ENCODE measurements at regions not wholly inside any gene's neighbourhood (a gene's known extent, or its start where the extent isn't known, plus 50 kb on each side); places are given as distances from the start of the nearest gene placed in this dataset.

DNA sequence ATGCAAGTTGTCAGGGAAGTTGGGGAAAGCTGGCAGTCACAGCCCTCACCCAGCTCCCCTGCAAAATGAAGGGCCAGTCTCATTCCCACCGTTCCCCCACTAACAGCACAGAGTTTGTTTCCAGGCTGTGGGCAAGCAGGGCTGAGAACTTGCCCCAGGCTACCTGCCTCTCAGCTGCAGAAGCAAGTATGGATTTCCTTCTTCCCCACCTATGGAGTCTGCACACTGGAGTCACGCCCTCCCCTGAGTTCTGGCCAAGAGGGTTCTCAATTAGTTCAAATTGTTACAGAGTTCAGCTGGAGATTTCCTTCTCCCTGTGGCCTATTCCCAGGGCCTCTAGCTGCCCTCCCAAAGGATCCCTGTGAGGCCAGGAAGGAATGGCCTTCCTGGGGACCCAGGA is 90.1 kb upstream of the ATP11B start:
- in situ Hi-C loops (cut with MboI; ENCODE audit: low sequenced_read_pairs) (loop anchor here (25.0 kb wide), 1 partner anchor 684 kb away; no protein-coding TSS in a partner anchor), intact Hi-C loops (cut with micrococcal nuclease) (no loop called here), dilution Hi-C loops (cut with HindIII; ENCODE audit: low sequenced_read_pairs, unreplicated experiment) (no loop called here)
- ATAC-seq (ENCODE audit: low read depth) (no peak), DNase-seq (no peak)
- H4K5ac ChIP-seq (ENCODE audit: low read depth, low read length), result no peak overlapping the region
- H3K9me3 ChIP-seq (ENCODE audit: control insufficient read depth, insufficient read depth, low read length), result no peaks in the 10 kb centered on the region
- H4K91ac ChIP-seq (ENCODE audit: insufficient read depth, low read depth, low read length), result no peak overlapping the region
- no peaks in the 10 kb centered on the region for H3K36me3 ChIP-seq (ENCODE audit: control insufficient read depth, insufficient read depth, low read length)
- TF ChIP-seq RAD21 (IDR thresholded peaks at IDR 0.05; ENCODE audit: low read length) (no peak), CHD1 (IDR thresholded peaks at IDR 0.05; ENCODE audit: low read depth, low read length) (no peak), CEBPB (IDR thresholded peaks at IDR 0.05; ENCODE audit: low read depth, low read length) (no peak), MAFK (IDR thresholded peaks at IDR 0.05; ENCODE audit: low read depth, low read length) (no peak), MXI1 (IDR thresholded peaks at IDR 0.05; ENCODE audit: borderline replicate concordance, low read depth, low read length) (no peak), RFX5 (IDR thresholded peaks at IDR 0.05; ENCODE audit: low read depth, low read length) (no peak), SMC3 (IDR thresholded peaks at IDR 0.05; ENCODE audit: low read depth, low read length) (no peak), POLR2A (IDR thresholded peaks at IDR 0.05; ENCODE audit: low read depth, low read length) (no peak), MAZ (IDR thresholded peaks at IDR 0.05; ENCODE audit: borderline replicate concordance, low read depth, low read length) (no peak), NFE2L2 (IDR thresholded peaks at IDR 0.05; ENCODE audit: low read depth, low read length) (no peak), FOS (IDR thresholded peaks at IDR 0.05; ENCODE audit: low read depth, low read length) (no peak), BHLHE40 (IDR thresholded peaks at IDR 0.05; ENCODE audit: low read depth, low read length) (no peak), RCOR1 (IDR thresholded peaks at IDR 0.05; ENCODE audit: insufficient replicate concordance, low read length) (no peak)
- TF ChIP-seq, protein P1, sequence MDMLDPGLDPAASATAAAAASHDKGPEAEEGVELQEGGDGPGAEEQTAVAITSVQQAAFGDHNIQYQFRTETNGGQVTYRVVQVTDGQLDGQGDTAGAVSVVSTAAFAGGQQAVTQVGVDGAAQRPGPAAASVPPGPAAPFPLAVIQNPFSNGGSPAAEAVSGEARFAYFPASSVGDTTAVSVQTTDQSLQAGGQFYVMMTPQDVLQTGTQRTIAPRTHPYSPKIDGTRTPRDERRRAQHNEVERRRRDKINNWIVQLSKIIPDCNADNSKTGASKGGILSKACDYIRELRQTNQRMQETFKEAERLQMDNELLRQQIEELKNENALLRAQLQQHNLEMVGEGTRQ (IDR thresholded peaks at IDR 0.05; ENCODE audit: low read depth, low read length), result no peak
- TF ChIP-seq, protein P2, sequence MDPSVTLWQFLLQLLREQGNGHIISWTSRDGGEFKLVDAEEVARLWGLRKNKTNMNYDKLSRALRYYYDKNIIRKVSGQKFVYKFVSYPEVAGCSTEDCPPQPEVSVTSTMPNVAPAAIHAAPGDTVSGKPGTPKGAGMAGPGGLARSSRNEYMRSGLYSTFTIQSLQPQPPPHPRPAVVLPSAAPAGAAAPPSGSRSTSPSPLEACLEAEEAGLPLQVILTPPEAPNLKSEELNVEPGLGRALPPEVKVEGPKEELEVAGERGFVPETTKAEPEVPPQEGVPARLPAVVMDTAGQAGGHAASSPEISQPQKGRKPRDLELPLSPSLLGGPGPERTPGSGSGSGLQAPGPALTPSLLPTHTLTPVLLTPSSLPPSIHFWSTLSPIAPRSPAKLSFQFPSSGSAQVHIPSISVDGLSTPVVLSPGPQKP (IDR thresholded peaks at IDR 0.05; ENCODE audit: borderline replicate concordance, low read depth, low read length), result no peak
- TF ChIP-seq, protein P3, sequence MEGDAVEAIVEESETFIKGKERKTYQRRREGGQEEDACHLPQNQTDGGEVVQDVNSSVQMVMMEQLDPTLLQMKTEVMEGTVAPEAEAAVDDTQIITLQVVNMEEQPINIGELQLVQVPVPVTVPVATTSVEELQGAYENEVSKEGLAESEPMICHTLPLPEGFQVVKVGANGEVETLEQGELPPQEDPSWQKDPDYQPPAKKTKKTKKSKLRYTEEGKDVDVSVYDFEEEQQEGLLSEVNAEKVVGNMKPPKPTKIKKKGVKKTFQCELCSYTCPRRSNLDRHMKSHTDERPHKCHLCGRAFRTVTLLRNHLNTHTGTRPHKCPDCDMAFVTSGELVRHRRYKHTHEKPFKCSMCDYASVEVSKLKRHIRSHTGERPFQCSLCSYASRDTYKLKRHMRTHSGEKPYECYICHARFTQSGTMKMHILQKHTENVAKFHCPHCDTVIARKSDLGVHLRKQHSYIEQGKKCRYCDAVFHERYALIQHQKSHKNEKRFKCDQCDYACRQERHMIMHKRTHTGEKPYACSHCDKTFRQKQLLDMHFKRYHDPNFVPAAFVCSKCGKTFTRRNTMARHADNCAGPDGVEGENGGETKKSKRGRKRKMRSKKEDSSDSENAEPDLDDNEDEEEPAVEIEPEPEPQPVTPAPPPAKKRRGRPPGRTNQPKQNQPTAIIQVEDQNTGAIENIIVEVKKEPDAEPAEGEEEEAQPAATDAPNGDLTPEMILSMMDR (conservative IDR thresholded peaks at IDR 0.05; ENCODE audit: low read depth, low read length), result no peak
- H3K9me1 ChIP-seq (ENCODE audit: insufficient read depth, low read length), result no peaks in the 10 kb centered on the region
- H2BK120ac ChIP-seq (ENCODE audit: low read depth, low read length), result no peak overlapping the region
- no peak overlapping the region for H4K8ac ChIP-seq (ENCODE audit: low read depth in 2 of 2, low read length in 2 of 2)
- no peak overlapping the region for H2AK9ac ChIP-seq (replicated peaks; ENCODE audit: low read depth, low read length, poor library complexity)
- POLR2A ChIA-PET (ENCODE audit: unreplicated experiment), result no interaction called here
- H3K23ac ChIP-seq (ENCODE audit: low read depth, low read length), result no peak overlapping the region
- H3K4me2 ChIP-seq (ENCODE audit: low read depth, low read length), result no peak overlapping the region
- no peak overlapping the region for H2BK15ac ChIP-seq (ENCODE audit: low read depth, low read length)
- no peak overlapping the region for H2BK5ac ChIP-seq (ENCODE audit: low read depth, low read length, poor library complexity, severe bottlenecking)
- H3K79me1 ChIP-seq (ENCODE audit: low read depth in 1 of 2, low read length in 2 of 2), result no peaks in the 10 kb centered on the region
- H3K18ac ChIP-seq (ENCODE audit: low read depth, low read length), result no peak overlapping the region
- no peak overlapping the region for H3K56ac ChIP-seq (ENCODE audit: extremely low read depth, insufficient read depth, low read length)
- H3K14ac ChIP-seq (replicated peaks; ENCODE audit: low read depth, low read length), result no peak overlapping the region
- H2BK20ac ChIP-seq (ENCODE audit: low read depth, low read length), result no peak overlapping the region
- WGBS, 2 experiments (ENCODE audit: extremely low coverage in 2 of 2, insufficient read length in 1 of 2), result 51% methylated on average over 2 of the region's 2 CpGs; no CpG with 5 or more reads in 1 of the 2 experiments
- no peak overlapping the region for H3K4me3 ChIP-seq (ENCODE audit: insufficient read depth, low read depth, low read length)
- no peak overlapping the region for H3K27ac ChIP-seq (ENCODE audit: insufficient read depth, low read length)
- H3K4ac ChIP-seq (ENCODE audit: low read depth, low read length), result no peak overlapping the region
- CTCF ChIA-PET, result no interaction called here
- no peak overlapping the region for H2AFZ ChIP-seq (replicated peaks; ENCODE audit: low read length, poor library complexity)
- no TSS peak for BruUV-seq (replicated peaks)
- no peaks in the 10 kb centered on the region for H4K20me1 ChIP-seq (ENCODE audit: insufficient read depth, low read length)
- H3K9ac ChIP-seq (ENCODE audit: low read depth, low read length), result no peak overlapping the region
- no peak overlapping the region for H2AK5ac ChIP-seq (ENCODE audit: low read depth, low read length)
- H3K4me1 ChIP-seq (ENCODE audit: control insufficient read depth, insufficient read depth, low read length), result no peaks in the 10 kb centered on the region; the same call in 1 of the 2 replicates
- H3K27me3 ChIP-seq (ENCODE audit: control insufficient read depth, insufficient read depth, low read length), result 0 out of 2 replicates have a peak, but pooled peaks cover under 1% of the 10 kb centered on the region
